HL-60 (cell line): ENCODE measurements at regions not wholly inside any gene's neighbourhood (a gene's known extent, or its start where the extent isn't known, plus 50 kb on each side); places are given as distances from the start of the nearest gene placed in this dataset.

ENCODE experiments used
- CTCF ChIP-seq: IDR thresholded peaks from one replicate; pipeline ENCODE4 v1.5.1; 2011; ENCODE audit warnings: low read length, control low read depth, inconsistent platforms; ENCODE audit not compliant: insufficient read depth
- GABPA ChIP-seq: IDR thresholded peaks from 2 replicates; pipeline ENCODE4 v1.6.1; 2012; ENCODE audit warnings: low read depth
- REST ChIP-seq: IDR thresholded peaks from 2 replicates; pipeline ENCODE4 v1.6.1; 2012; ENCODE audit warnings: low read depth; ENCODE audit not compliant: insufficient replicate concordance

- TF ChIP-seq CTCF (no peak), REST (no peak), GABPA (no peak)
These were observed 1277.5 kb downstream of the EFNA5 start for GRCh38 chr5:106393276-106393675.
